DOHH2 (cell line): ENCODE measurements at regions not wholly inside any gene's neighbourhood (a gene's known extent, or its start where the extent isn't known, plus 50 kb on each side); places are given as distances from the start of the nearest gene placed in this dataset.

Experiments used
- H3F3A ChIP-seq: fragments of 200-600 bp; sonication (generic), shearing (Covaris generic); 2 replicates; pipeline ENCODE4 v1.6.0; 2016; ENCODE audit warnings: antibody characterized with exemption, mild to moderate bottlenecking; ENCODE audit not compliant: control insufficient read depth, insufficient read depth
- H3K27ac ChIP-seq: fragments of 200-600 bp; sonication (generic); 2 replicates; pipeline ENCODE4 v1.5.1; 2014; ENCODE audit warnings: low read depth, mild to moderate bottlenecking, low read length, moderate library complexity
- H3K27me3 ChIP-seq: fragments of 200-600 bp; sonication (generic); 2 replicates; pipeline ENCODE4 v1.6.1; 2014; ENCODE audit warnings: mild to moderate bottlenecking, low read length, mixed read lengths; ENCODE audit not compliant: control insufficient read depth
- H3K36me3 ChIP-seq: fragments of 200-600 bp; sonication (generic); 2 replicates; pipeline ENCODE4 v1.6.1; 2014; ENCODE audit warnings: mild to moderate bottlenecking, low read length, moderate library complexity, mixed read lengths; ENCODE audit not compliant: control insufficient read depth
- H3K4me1 ChIP-seq: fragments of 200-600 bp; sonication (generic); 2 replicates; pipeline ENCODE4 v1.6.1; 2014; ENCODE audit warnings: mild to moderate bottlenecking, low read length, mixed read lengths; ENCODE audit not compliant: control insufficient read depth
- H3K4me2 ChIP-seq: fragments of 200-600 bp; sonication (generic); 2 replicates; pipeline ENCODE4 v1.6.0; 2014; ENCODE audit warnings: mild to moderate bottlenecking, low read length, moderate library complexity
- H3K4me3 ChIP-seq: fragments of 200-600 bp; sonication (generic); 2 replicates; pipeline ENCODE4 v1.5.1; 2014; ENCODE audit warnings: mild to moderate bottlenecking, low read length, mixed read lengths
- H3K79me2 ChIP-seq: fragments of 200-600 bp; sonication (generic); 2 replicates; pipeline ENCODE4 v1.6.1; 2014; ENCODE audit warnings: mild to moderate bottlenecking, low read length, mixed read lengths; ENCODE audit not compliant: control insufficient read depth
- H3K9me2 ChIP-seq: fragments of 200-600 bp; sonication (generic); replicated peaks from 2 replicates; pipeline ENCODE4 v1.6.1; 2014; ENCODE audit warnings: mild to moderate bottlenecking, low read length, mixed read lengths; ENCODE audit not compliant: control insufficient read depth
- H3K9me3 ChIP-seq: fragments of 200-600 bp; sonication (generic); 2 replicates; pipeline ENCODE4 v1.6.1; 2014; ENCODE audit warnings: antibody characterized with exemption, low read length, mixed read lengths; ENCODE audit not compliant: control insufficient read depth, insufficient read depth
- H4K20me1 ChIP-seq: fragments of 200-600 bp; sonication (generic); 2 replicates; pipeline ENCODE4 v1.6.0; 2014; ENCODE audit warnings: low read depth, mild to moderate bottlenecking, antibody characterized with exemption, low read length, moderate library complexity; ENCODE audit not compliant: control insufficient read depth, insufficient read depth
- EZH2phosphoT487 ChIP-seq: fragments of 200-600 bp; sonication (generic); IDR thresholded peaks from 2 replicates; pipeline ENCODE4 v1.6.1; 2017; ENCODE audit warnings: borderline replicate concordance, mild to moderate bottlenecking, antibody characterized with exemption, low read length, moderate library complexity, mixed read lengths
- TF ChIP-seq, protein P1 (sequence below): fragments of 200-600 bp; sonication (generic); IDR thresholded peaks from one replicate; pipeline ENCODE4 v1.5.1; 2014; ENCODE audit warnings: antibody characterized with exemption, mild to moderate bottlenecking, low read depth, low read length; ENCODE audit not compliant: poor library complexity, severe bottlenecking

DNA sequence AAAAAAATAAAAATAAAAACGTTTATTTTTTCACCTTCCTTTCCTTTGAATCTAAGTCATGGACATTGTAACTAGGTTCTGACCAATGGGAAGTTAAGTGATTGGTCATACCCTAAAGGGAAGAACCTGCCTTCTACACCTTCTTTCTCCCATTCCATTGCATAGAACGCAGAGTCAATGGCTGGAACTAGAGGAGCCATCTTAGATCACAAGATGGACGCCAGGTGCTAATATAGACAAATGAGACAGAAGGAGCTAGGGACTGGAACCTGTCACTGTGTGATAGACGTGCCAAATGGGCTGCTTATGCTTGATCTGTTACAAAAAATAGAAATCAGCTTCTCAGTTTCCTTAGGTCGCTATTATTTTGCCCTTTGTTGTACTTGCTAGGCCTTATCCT lies 606.6 kb downstream of the MED13L start:
- H3K27me3 ChIP-seq = no peaks in the 10 kb centered on the region
- no peaks in the 10 kb centered on the region for H3K79me2 ChIP-seq
- no peak overlapping the region for H3K4me2 ChIP-seq
- no peaks in the 10 kb centered on the region for H3F3A ChIP-seq
- H3K4me1 ChIP-seq = no peaks in the 10 kb centered on the region
- no peaks in the 10 kb centered on the region for H3K36me3 ChIP-seq
- no peak overlapping the region for H3K4me3 ChIP-seq
- H3K9me3 ChIP-seq = no peaks in the 10 kb centered on the region
- no peak overlapping the region for H3K27ac ChIP-seq
- H3K9me2 ChIP-seq = no peaks in the 10 kb centered on the region
- TF ChIP-seq, protein P1, sequence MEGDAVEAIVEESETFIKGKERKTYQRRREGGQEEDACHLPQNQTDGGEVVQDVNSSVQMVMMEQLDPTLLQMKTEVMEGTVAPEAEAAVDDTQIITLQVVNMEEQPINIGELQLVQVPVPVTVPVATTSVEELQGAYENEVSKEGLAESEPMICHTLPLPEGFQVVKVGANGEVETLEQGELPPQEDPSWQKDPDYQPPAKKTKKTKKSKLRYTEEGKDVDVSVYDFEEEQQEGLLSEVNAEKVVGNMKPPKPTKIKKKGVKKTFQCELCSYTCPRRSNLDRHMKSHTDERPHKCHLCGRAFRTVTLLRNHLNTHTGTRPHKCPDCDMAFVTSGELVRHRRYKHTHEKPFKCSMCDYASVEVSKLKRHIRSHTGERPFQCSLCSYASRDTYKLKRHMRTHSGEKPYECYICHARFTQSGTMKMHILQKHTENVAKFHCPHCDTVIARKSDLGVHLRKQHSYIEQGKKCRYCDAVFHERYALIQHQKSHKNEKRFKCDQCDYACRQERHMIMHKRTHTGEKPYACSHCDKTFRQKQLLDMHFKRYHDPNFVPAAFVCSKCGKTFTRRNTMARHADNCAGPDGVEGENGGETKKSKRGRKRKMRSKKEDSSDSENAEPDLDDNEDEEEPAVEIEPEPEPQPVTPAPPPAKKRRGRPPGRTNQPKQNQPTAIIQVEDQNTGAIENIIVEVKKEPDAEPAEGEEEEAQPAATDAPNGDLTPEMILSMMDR = no peak
- TF ChIP-seq EZH2phosphoT487 = no peak
- H4K20me1 ChIP-seq = no peaks in the 10 kb centered on the region

DNA sequence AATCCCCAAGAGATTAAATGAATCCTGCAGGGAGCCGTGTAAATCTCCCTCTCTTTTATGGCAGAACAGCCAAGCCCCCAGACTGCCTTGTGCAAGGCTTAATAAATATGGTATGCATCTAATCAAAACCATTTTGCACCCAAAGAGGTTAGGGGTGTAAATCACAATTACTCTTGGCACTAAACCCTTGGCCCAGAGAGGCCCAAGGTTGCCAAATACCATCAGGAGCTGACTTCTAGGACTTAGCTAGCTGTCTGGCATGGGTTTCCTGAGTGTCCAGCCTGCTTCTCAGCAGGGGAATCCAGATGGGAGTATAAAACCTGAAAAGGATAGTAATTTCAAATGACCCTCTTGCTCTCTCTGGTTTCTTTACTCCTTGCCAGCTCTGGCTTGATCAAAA lies 610.4 kb downstream of the MED13L start:
- no peak overlapping the region for H3K4me3 ChIP-seq
- no peak overlapping the region for H3K27ac ChIP-seq
- H4K20me1 ChIP-seq = no peaks in the 10 kb centered on the region
- no peaks in the 10 kb centered on the region for H3K36me3 ChIP-seq
- H3F3A ChIP-seq = no peaks in the 10 kb centered on the region
- H3K4me1 ChIP-seq = no peaks in the 10 kb centered on the region
- H3K9me3 ChIP-seq = no peaks in the 10 kb centered on the region
- H3K27me3 ChIP-seq = no peaks in the 10 kb centered on the region
- no peaks in the 10 kb centered on the region for H3K79me2 ChIP-seq
- no peak overlapping the region for H3K4me2 ChIP-seq
- H3K9me2 ChIP-seq = no peaks in the 10 kb centered on the region
- TF ChIP-seq, protein P1 = no peak
- TF ChIP-seq EZH2phosphoT487 = no peak

DNA sequence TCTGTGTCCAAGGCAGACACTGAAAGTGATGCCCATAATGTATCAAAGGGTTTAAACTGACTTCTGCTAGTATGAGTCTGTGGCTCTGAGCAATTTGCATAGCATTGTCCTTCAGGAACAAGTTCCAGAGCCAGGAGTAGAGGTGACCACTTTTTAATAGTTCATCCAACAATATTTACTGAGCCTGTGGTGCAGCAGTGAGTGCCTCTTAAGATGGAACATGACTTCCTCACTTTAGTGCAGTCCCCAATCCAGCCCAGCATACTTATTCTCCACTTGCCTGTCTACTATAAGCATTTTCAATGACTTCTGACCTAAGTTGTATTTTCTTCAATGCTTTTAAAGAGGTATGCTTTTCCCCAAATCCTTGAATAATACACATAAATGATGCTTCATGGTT lies 611.3 kb downstream of the MED13L start:
- Histone ChIP-seq H3K9me3 (no peaks in the 10 kb centered on the region), H3K36me3 (no peaks in the 10 kb centered on the region), H3K27ac (no peak overlapping the region), H3K27me3 (no peaks in the 10 kb centered on the region), H3F3A (no peaks in the 10 kb centered on the region), H3K4me1 (no peaks in the 10 kb centered on the region), H4K20me1 (no peaks in the 10 kb centered on the region), H3K4me3 (no peak overlapping the region), H3K9me2 (no peaks in the 10 kb centered on the region), H3K79me2 (no peaks in the 10 kb centered on the region), H3K4me2 (no peak overlapping the region)
- TF ChIP-seq EZH2phosphoT487 = no peak
- TF ChIP-seq, protein P1 = no peak

DNA sequence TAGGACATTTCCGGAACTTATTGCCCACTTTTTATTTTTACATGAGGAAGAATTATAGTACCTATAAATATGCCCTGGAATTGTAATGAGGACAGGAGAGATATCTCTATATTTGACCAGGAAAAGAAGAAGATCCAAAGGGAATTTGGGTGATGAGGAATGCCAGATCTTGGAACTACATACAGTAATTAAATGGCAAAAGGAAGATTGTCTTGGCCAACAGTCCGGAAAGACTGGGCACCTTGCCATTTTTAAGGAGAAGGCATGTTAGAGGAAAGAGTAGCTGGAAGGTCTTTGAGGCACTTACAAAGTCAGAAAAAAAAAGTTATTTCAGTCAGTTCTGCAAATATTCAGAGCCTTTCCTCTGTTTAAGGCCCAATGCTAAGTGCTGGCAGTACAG lies 616.4 kb downstream of the MED13L start:
- Histone ChIP-seq H3K4me1 (no peaks in the 10 kb centered on the region), H4K20me1 (no peaks in the 10 kb centered on the region), H3K4me3 (no peak overlapping the region), H3K36me3 (no peaks in the 10 kb centered on the region), H3K9me3 (no peaks in the 10 kb centered on the region), H3K79me2 (no peaks in the 10 kb centered on the region), H3K27ac (no peak overlapping the region), H3K4me2 (no peak overlapping the region), H3K9me2 (no peaks in the 10 kb centered on the region), H3K27me3 (no peaks in the 10 kb centered on the region), H3F3A (no peaks in the 10 kb centered on the region)
- no peak for TF ChIP-seq EZH2phosphoT487
- TF ChIP-seq, protein P1 = no peak
